Spleen (tissue), 11 donors: ENCODE measurements at regions not wholly inside any gene's neighbourhood (a gene's known extent, or its start where the extent isn't known, plus 50 kb on each side); places are given as distances from the start of the nearest gene placed in this dataset.

ENCODE experiments used
- DNase-seq: peaks from one replicate; pipeline ENCODE4 v3.0.0-alpha.2; 2020
- H3K27ac ChIP-seq, 8 donors: fragments of 200-600 bp; sonication (generic) in 7 of 8; 1 replicate in 4 of 8; 2 replicates in 4 of 8; pipeline versions ENCODE4 v1.5.0 to v1.8.0; 2016 to 2021; ENCODE audit warnings: inconsistent platforms in 4 of 8, mild to moderate bottlenecking in 4 of 8, moderate library complexity in 1 of 8
- H3K27me3 ChIP-seq, 7 donors: fragments of 200-600 bp; sonication (generic) in 6 of 7; replicated peaks in 1 of 7; 1 replicate in 4 of 7; 2 replicates in 3 of 7; pipeline versions ENCODE4 v1.5.0 to v1.8.0; 2016 to 2021; ENCODE audit warnings: inconsistent platforms in 3 of 7, mild to moderate bottlenecking in 1 of 7
- H3K36me3 ChIP-seq, 6 donors: fragments of 200-600 bp; sonication (generic) in 5 of 6; 1 replicate in 4 of 6; 2 replicates in 2 of 6; pipeline versions ENCODE4 v1.5.0 to v1.8.0; 2016 to 2021; ENCODE audit warnings: inconsistent platforms in 2 of 6
- H3K4me1 ChIP-seq, 6 donors: fragments of 200-600 bp; sonication (generic) in 5 of 6; 1 replicate in 3 of 6; 2 replicates in 3 of 6; pipeline versions ENCODE4 v1.5.0 to v1.8.0; 2016 to 2021; ENCODE audit warnings: inconsistent platforms in 3 of 6
- H3K4me3 ChIP-seq, 8 donors: fragments of 200-600 bp; sonication (generic) in 7 of 8; 1 replicate in 4 of 8; 2 replicates in 4 of 8; pipeline versions ENCODE4 v1.5.0 to v1.8.0; 2016 to 2021; ENCODE audit warnings: inconsistent platforms in 4 of 8, mild to moderate bottlenecking in 4 of 8, moderate library complexity in 2 of 8
- H3K9me3 ChIP-seq, 8 donors: fragments of 200-600 bp; sonication (generic) in 7 of 8; 1 replicate in 4 of 8; 2 replicates in 4 of 8; pipeline versions ENCODE4 v1.5.0 to v1.8.0; 2016 to 2021; ENCODE audit warnings: inconsistent platforms in 4 of 8
- POLR2A ChIP-seq, 3 donors: fragments of 450-650 bp; IDR thresholded peaks; one replicate each; pipeline ENCODE4 v1.5.1; 2017; ENCODE audit warnings: antibody characterized with exemption in 3 of 3, mild to moderate bottlenecking in 1 of 3
- POLR2AphosphoS5 ChIP-seq, 3 donors: sonication (generic); formaldehyde crosslinking; IDR thresholded peaks; one replicate each; pipeline ENCODE4 v1.5.1; 2017; ENCODE audit warnings: antibody characterized with exemption in 3 of 3
- WGBS, 5 donors: extraction: QIAGEN DNeasy Blood & Tissue Kit in 3 of 5; methylation state at CpG; one replicate each; pipeline versions ENCODE4 v1.1.5 to v1.1.7; 2013 to 2018; 5-methylcytosine and 5-hydroxymethylcytosine counted together
- intact Hi-C: fragments of 100-400 bp; cut with DNase I; formaldehyde crosslinking; loops from one replicate; pipeline ENCODE4 v1.15.0; 2023; ENCODE audit warnings: low total_unique reads
- TF ChIP-seq, protein P1 (sequence below), 11 experiments: fragments of 200-600 bp in 7 of 11; fragments of 450-650 bp in 4 of 11; sonication (generic) in 4 of 11; IDR thresholded peaks in 8 of 11; conservative IDR thresholded peaks in 3 of 11; 1 replicate in 7 of 11; 2 replicates in 4 of 11; pipeline versions ENCODE4 v1.4.0 to v1.8.0; 2016 to 2021; ENCODE audit warnings: antibody characterized with exemption in 11 of 11, inconsistent platforms in 4 of 11, mild to moderate bottlenecking in 1 of 11
- donor health status: healthy with polysubstance abuse.
- donor health status: DM: no; HTN: no; CAD: no; lungs with moderate emphysema.
- donor health status: DM: no; HTN: no; CAD: no.
- donor health status: Bipolar disorder and iron deficiency.
- donor health status: healthy.
- donor health status: DM: no; HTN: no; CAD: no.
- donor health status: DM: yes; HTN: yes; CAD: no.

DNA sequence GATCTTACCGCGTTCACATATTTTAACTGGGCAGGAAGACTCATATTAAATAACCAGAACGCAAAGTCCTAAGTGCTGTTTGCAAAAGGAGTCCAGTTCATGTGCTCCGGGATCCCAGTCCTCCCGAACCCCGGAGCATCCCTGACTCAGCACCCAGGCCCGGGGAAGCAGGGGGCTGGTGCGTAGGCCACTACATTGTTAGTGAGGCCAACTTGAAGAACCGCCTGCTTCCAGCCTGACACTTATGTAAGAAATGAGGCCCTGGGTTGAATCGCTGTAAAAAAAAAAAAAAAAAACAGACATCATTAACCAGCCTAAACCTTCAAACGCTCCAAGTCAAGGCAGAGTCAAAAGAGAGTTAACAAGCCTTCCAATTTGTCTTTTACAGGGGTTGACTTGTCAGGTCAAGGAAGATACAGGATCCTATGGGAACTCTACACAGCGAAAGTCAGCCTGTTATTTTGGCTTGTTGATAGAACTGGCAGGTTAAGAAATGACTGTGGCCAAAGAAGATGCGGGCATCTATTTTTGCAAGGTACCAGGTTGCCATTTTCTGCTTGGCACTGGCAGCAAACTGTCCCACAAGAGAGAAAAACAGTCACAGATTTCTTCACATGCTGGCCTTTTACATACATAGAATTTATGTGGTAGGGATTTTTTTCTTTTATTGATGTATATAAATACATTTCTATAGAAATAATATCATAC, 93.3 kb downstream of the ACTL7B start:
- DNase-seq = no peak
- no peak overlapping the region for H3K4me3 ChIP-seq
- intact Hi-C loops = loop anchor here (5.0 kb wide), 1 partner anchor 1340 kb away; no protein-coding TSS in a partner anchor
- no peak overlapping the region for H3K27ac ChIP-seq
- H3K4me1 ChIP-seq = peaks cover 0 to 20% (median 6%) of the 10 kb centered on the region in 6 donors
- TF ChIP-seq, protein P1, sequence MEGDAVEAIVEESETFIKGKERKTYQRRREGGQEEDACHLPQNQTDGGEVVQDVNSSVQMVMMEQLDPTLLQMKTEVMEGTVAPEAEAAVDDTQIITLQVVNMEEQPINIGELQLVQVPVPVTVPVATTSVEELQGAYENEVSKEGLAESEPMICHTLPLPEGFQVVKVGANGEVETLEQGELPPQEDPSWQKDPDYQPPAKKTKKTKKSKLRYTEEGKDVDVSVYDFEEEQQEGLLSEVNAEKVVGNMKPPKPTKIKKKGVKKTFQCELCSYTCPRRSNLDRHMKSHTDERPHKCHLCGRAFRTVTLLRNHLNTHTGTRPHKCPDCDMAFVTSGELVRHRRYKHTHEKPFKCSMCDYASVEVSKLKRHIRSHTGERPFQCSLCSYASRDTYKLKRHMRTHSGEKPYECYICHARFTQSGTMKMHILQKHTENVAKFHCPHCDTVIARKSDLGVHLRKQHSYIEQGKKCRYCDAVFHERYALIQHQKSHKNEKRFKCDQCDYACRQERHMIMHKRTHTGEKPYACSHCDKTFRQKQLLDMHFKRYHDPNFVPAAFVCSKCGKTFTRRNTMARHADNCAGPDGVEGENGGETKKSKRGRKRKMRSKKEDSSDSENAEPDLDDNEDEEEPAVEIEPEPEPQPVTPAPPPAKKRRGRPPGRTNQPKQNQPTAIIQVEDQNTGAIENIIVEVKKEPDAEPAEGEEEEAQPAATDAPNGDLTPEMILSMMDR (IDR thresholded peaks at IDR 0.05 in 8 of 11, conservative IDR thresholded peaks at IDR 0.05 in 3 of 11) = no peak
- no peaks in the 10 kb centered on the region for H3K9me3 ChIP-seq
- 73 to 88% (median 82%) methylated on average over 13 of the region's 13 CpGs for WGBS, 5 donors
- no peaks in the 10 kb centered on the region for H3K27me3 ChIP-seq
- no peaks in the 10 kb centered on the region for H3K36me3 ChIP-seq

DNA sequence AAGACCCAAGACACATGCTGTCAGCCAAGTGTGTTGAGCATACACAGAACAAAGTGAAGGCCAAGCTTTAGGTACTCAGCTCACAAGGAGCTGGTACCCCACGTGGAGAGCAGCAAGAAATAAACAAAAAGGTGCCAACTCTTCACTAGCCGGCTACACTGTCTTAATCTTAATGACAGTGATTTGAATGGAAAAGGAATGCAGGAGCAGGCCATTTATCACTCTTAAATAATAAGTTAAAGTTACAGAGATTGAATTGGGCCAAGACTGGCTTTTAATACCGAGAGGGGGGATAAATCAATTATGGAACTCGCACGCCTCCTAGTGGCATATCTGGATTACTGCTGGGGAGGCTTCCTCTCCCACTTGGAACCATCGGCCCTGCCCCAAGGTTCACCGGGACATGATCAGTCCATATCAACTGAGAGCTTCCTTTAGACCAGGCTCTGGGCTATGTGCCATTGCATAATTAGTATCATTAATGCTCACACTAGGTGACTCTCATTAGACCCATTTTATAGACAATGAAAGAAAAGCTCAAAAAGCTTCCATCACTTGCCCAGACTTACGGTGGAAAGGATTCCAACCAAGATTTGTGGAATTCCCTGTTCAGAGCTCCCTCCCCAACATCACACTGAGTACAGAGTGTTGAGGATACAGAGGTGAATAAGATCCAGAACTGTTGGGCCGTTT, 94.0 kb downstream of the ACTL7B start:
- H3K27me3 ChIP-seq = no peaks in the 10 kb centered on the region
- TF ChIP-seq, protein P1 (IDR thresholded peaks at IDR 0.05 in 8 of 11, conservative IDR thresholded peaks at IDR 0.05 in 3 of 11) = peak; percentile 44 to 89 (median 81)
- TF ChIP-seq POLR2AphosphoS5 (IDR thresholded peaks at IDR 0.05) (no peak), POLR2A (IDR thresholded peaks at IDR 0.05) (no peak)
- H3K9me3 ChIP-seq = no peaks in the 10 kb centered on the region
- no peak overlapping the region for H3K4me3 ChIP-seq
- no peak overlapping the region for H3K27ac ChIP-seq
- no peak for DNase-seq
- no peaks in the 10 kb centered on the region for H3K36me3 ChIP-seq
- intact Hi-C loops = loop anchor here (5.0 kb wide), 1 partner anchor 1340 kb away; no protein-coding TSS in a partner anchor
- H3K4me1 ChIP-seq = peaks cover 0 to 17% (median 6%) of the 10 kb centered on the region in 6 donors
- WGBS, 5 donors = 31 to 40% (median 35%) methylated on average over 9 of the region's 9 CpGs

DNA sequence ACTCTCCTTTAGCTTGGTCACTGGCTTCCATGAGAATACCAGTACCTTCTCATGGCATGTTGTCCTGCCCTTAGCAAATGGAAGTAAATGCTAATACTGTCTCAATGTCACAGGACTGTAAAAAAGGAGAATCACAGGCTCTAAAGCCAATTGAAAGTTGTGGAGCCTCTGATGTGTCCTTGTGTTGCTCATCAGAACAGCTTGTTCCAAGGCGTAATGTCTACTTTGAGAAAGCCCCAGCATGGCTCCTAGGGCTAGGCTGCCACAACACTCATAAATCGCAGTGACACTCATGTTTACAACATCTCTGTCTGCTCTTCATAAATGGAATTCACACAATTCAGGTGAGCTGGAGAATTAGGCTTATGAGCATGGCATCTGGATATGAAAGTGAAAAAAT, 94.9 kb downstream of the ACTL7B start:
- no peak for DNase-seq
- Histone ChIP-seq H3K27me3 (no peaks in the 10 kb centered on the region), H3K9me3 (no peaks in the 10 kb centered on the region), H3K4me3 (no peak overlapping the region), H3K36me3 (no peaks in the 10 kb centered on the region), H3K4me1 (peaks cover 0 to 11% (median 6%) of the 10 kb centered on the region in 6 donors), H3K27ac (no peak overlapping the region)
- 88 to 95% (median 94%) methylated on average over 2 of the region's 2 CpGs for WGBS, 5 donors
- intact Hi-C loops = loop anchor here (5.0 kb wide), 1 partner anchor 1339 kb away; no protein-coding TSS in a partner anchor
- TF ChIP-seq, protein P1 (IDR thresholded peaks at IDR 0.05 in 8 of 11, conservative IDR thresholded peaks at IDR 0.05 in 3 of 11) = no peak
- TF ChIP-seq POLR2A (IDR thresholded peaks at IDR 0.05) (no peak), POLR2AphosphoS5 (IDR thresholded peaks at IDR 0.05) (no peak)

DNA sequence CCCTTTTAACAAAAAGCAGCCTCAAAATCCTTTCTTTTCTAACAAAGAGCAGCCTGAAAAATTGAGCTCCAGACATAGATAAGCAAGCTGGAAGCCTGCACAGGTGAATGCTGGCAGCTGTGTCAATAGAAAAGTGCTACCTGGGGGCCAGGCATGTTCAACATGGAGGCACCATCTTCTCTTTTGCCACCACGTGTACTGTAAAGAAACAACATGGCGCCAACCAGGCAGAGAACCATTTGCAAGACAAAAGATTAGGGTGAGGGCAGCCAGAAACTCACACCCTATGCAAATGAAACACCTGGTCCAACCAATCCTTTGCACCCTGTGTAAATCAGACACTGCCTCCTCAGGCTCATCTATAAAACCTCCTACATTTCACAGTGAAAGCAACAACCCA, 96.0 kb downstream of the ACTL7B start:
- Histone ChIP-seq H3K4me1 (peaks cover 0 to 11% (median 6%) of the 10 kb centered on the region in 6 donors), H3K27ac (no peak overlapping the region), H3K9me3 (no peaks in the 10 kb centered on the region), H3K36me3 (no peaks in the 10 kb centered on the region), H3K27me3 (no peaks in the 10 kb centered on the region), H3K4me3 (no peak overlapping the region)
- TF ChIP-seq POLR2AphosphoS5 (IDR thresholded peaks at IDR 0.05) (no peak), POLR2A (IDR thresholded peaks at IDR 0.05) (no peak)
- TF ChIP-seq, protein P1 (IDR thresholded peaks at IDR 0.05 in 8 of 11, conservative IDR thresholded peaks at IDR 0.05 in 3 of 11) = no peak
- no peak for DNase-seq
- intact Hi-C loops = loop anchor here (5.0 kb wide), 1 partner anchor 1338 kb away; no protein-coding TSS in a partner anchor
- WGBS, 5 donors = 79 to 94% (median 90%) methylated on average over 2 of the region's 2 CpGs
